RWPE1 (cell line): ENCODE measurements at regions not wholly inside any gene's neighbourhood (a gene's known extent, or its start where the extent isn't known, plus 50 kb on each side); places are given as distances from the start of the nearest gene placed in this dataset.

Source experiments
- CTCF ChIA-PET: fragments of 350-600 bp; sonication (Branson Sonifier 250); formaldehyde crosslinking; extraction: SDS; loops from one replicate; lab custom pipeline; 2021; lab: Yijun Ruan, JAX
- POLR2A ChIA-PET: fragments of 400-600 bp; formaldehyde crosslinking; extraction: SDS; loops from one replicate; lab custom pipeline; 2020; ENCODE audit warnings: antibody characterized with exemption; ENCODE audit not compliant: low non-redundant PET; lab: Yijun Ruan, JAX
- DNase-seq: peaks from one replicate; pipeline ENCODE4 v3.0.0; 2012; ENCODE audit warnings: low spot score
- H3K27ac ChIP-seq: fragments of 450-650 bp; 2 replicates; pipeline ENCODE4 v1.5.1; 2017
- TF ChIP-seq, protein P1 (sequence below): fragments of 450-650 bp; conservative IDR thresholded peaks from 2 replicates; pipeline ENCODE4 v1.5.1; 2017; ENCODE audit warnings: low read depth, mild to moderate bottlenecking

DNA sequence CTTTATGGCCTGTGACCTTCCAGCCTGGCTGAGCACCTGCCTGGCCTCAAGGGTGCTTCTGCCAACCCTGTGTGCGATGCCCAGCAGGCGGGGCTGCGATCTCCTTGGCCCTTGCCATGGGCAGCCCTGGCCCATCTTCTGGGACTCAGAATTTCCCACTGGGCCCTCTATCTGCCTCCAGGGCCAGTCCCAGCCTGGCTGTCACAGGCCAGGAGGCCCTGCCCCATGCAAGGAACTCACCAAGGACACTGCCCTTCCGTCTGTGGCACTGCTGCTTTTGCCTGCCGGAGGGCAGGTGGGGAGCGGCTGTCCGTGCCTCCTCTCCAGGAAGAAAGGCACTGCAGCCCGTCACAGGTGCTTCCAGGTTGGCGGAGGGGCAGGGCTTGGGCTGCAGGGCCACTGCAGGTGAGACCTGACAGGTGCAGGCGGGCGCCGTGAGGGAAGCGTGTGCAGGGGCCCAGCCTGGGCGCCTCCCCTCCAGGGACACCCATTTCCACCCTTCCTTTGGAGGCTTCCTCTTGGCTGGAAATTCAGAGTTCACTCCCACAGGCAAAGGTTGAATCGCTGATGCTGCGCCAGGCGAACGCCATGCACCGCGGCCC is 177.8 kb downstream of the KIF26A start:
- H3K27ac ChIP-seq: no peak overlapping the region
- CTCF ChIA-PET: no interaction called here
- no peak for DNase-seq
- POLR2A ChIA-PET: no interaction called here
- TF ChIP-seq, protein P1, sequence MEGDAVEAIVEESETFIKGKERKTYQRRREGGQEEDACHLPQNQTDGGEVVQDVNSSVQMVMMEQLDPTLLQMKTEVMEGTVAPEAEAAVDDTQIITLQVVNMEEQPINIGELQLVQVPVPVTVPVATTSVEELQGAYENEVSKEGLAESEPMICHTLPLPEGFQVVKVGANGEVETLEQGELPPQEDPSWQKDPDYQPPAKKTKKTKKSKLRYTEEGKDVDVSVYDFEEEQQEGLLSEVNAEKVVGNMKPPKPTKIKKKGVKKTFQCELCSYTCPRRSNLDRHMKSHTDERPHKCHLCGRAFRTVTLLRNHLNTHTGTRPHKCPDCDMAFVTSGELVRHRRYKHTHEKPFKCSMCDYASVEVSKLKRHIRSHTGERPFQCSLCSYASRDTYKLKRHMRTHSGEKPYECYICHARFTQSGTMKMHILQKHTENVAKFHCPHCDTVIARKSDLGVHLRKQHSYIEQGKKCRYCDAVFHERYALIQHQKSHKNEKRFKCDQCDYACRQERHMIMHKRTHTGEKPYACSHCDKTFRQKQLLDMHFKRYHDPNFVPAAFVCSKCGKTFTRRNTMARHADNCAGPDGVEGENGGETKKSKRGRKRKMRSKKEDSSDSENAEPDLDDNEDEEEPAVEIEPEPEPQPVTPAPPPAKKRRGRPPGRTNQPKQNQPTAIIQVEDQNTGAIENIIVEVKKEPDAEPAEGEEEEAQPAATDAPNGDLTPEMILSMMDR: no peak

DNA sequence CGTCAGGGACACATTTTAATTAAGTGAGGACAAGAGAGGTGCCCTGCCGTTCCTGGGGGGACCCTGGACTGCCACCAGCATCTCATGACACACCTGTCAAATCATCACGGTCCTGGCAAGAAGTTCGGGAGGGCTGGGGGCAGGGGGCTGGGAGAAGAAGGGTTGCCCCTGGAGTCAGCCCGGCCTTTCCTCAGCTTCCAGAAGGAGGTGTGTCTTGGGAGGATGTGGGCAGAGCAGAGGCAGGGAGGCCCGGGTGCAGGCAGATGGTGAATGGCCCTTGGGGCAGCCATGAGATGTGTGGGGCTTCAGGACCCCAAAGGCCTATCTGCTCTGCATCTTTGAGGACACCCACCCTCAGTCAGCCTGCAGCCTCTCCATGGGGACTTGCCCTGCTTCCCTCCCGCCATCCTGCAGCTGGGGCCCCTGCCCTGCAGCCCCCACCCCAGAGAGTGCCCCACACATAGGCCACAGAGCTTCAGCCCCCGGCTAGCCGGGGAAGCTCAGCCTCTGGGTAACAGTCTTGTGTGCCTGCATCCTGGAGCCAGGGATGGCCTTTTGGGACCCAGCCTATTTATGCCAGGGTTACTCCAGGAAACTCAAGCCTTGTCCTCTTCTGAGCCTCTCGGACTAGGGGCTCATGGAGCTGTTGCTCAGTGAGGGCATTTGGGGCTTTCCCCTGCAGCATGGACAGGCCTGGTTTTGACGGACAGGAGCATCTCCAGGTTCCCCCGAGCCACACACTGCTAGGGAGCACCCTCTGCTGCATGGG is 178.5 kb downstream of the KIF26A start:
- ChIA-PET POLR2A (no interaction called here), CTCF (no interaction called here)
- TF ChIP-seq, protein P1: no peak
- no peak for DNase-seq
- no peak overlapping the region for H3K27ac ChIP-seq

DNA sequence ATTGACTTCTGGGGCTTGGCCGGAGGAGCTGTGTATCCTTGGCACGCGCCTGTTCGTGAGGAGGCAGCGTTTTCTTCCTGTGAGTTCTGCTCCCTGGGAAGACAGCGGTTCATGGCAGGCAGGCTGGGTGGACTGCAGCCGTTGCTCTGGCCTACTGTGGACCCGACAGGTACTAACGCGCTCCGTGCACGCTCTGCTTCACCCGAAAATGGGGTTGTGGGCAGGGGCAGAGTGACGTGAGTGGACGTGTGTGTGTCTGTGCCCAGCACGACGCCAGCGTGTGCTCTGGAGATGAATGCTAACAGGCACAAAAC is 179.1 kb downstream of the KIF26A start:
- TF ChIP-seq, protein P1: no peak
- POLR2A ChIA-PET: no interaction called here
- no peak for DNase-seq
- CTCF ChIA-PET: no interaction called here
- no peak overlapping the region for H3K27ac ChIP-seq

DNA sequence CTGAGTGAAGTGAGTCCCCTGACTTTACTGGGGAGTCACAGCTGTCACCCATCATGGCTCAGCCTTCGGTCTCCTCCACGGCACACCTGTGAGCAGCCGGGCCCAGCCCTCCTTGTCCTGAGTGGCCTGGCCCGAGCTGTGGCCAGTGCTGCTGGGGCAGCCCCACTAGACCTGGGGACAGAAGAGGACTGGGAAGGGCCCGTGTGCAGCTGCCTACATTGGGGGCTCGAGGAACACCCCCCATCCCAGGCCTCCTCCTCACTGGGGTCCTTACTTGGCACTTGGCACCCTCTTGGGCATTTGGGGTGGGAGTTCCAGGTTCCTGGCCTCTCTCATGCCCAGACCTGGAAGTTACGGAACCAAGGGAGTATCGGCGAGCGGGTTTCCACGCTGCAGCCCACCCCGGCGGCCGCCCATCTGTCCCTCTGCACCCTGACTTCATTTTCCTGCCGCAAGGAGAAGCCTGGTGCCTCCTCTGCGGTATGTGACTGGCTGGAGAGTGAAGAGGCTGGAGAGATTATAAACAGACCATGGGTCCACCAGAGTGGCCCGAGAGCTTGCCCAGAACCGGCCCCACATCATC is 179.7 kb downstream of the KIF26A start:
- ChIA-PET POLR2A (no interaction called here), CTCF (no interaction called here)
- DNase-seq: no peak
- H3K27ac ChIP-seq: no peak overlapping the region
- TF ChIP-seq, protein P1: no peak

DNA sequence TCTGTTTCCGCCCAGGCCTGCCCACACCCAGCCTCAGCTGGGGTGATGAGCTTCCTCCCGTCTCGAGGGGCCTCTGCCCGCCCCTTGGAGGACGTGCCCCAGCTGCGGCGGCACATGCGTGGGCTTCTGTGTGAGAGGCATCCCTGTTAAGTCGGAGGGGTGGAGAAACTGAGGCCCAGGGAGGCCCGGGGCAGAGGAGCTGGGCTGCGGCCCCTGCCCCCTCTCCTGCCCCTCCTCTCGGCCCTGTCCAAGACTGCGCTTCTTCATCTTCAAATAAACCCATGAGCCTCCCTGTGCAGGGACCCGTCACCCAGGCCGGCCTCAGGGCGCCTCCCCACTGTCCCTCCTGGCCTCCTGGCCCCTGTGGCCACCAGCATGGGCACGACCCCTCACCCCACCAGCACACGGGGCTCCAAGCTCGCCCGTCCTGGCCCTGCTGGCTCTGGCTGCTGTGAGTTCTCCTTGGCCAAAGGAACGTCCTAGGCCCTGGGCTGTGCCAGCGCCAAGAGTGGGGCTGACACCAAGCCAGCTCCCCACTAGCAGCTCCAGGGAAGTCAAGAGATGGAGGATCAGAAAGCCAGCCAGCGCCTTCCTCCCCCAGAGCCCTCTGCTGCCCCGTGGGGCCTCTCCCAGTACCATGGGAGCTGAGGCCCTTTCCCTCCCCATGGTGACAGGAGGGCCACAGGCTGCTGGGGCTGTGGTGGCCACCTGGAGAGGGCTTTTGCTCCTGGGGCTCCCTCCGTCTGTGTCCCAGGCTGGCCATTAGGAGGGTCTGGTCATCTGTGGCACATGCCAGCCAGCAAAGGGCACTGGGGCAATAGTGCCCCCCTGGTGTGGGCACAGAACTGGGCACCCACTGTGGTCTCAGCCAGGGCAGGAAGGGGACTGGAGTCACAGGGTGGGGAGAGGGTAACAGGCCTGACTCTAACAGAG is 180.4 kb downstream of the KIF26A start:
- CTCF ChIA-PET: interaction anchor here (0.6 kb wide), 1 partner anchor 26 kb away, joined by 4 read pairs; no protein-coding TSS in a partner anchor
- TF ChIP-seq, protein P1: no peak
- DNase-seq: no peak
- no peak overlapping the region for H3K27ac ChIP-seq
- POLR2A ChIA-PET: no interaction called here
